Retinal pigment epithelial cell (primary cell): ENCODE measurements at regions not wholly inside any gene's neighbourhood (a gene's known extent, or its start where the extent isn't known, plus 50 kb on each side); places are given as distances from the start of the nearest gene placed in this dataset.

Source experiments
- DNase-seq: peaks from one replicate; pipeline ENCODE4 v3.0.0-alpha.2; 2010; ENCODE audit warnings: low read depth
- H3K4me3 ChIP-seq: 2 replicates; pipeline ENCODE4 v1.5.1; 2011; ENCODE audit warnings: mild to moderate bottlenecking, low read length, control low read depth, moderate library complexity
- CTCF ChIP-seq: conservative IDR thresholded peaks from 2 replicates; pipeline ENCODE4 v1.5.1; 2011; ENCODE audit warnings: low read depth, low read length, control low read depth, inconsistent platforms

DNA sequence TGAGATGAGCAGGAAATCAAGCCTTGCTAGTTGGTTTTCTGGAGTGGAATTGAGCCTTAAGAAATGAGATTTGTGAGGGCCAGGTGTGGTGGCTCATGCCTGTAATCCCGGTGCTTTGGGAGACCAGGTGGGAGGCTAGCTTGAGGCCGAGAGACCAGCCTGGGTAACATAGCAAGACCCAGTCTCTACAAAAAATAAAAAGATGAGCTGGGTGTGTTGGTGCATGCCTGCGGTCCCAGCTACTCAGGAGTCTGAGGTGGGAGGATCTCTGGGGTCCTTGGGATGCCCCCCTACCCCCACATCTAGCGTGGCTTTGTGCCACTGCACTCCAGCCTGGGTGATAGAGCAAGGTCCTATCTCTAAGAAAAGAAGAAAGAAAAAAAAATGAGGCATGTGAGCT is 104.2 kb upstream of the RTL1 start:
- TF ChIP-seq CTCF: no peak
- no peak for DNase-seq
- H3K4me3 ChIP-seq: no peak overlapping the region

- TF ChIP-seq CTCF: no peak
- DNase-seq: no peak
- H3K4me3 ChIP-seq: no peak overlapping the region
These were observed 104.7 kb upstream of the RTL1 start for GRCh38 chr14:101008196-101008595.

GRCh38 chr14:101008631-101009336 is 105.3 kb upstream of the RTL1 start:
- no peak overlapping the region for H3K4me3 ChIP-seq
- TF ChIP-seq CTCF: no peak
- no peak for DNase-seq

DNA sequence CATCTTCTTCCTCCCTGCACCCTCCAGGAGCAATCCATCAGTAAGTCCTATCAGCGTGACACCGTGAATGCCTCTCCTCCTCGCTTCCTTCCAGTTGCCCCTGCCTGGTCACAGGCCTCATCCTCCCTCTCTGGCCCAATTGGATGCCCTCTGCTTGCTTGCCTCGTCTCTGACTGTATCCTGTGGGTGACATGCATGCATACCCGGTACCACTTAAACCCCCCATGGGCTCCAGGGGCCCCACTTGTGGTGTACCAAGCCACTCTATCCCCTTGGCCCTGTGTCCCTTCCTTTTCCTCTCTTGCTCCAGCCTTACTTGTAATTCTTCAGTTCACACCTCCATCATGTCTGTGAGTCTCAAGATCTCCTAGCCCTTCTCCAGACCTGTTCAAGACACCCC is 106.0 kb upstream of the RTL1 start:
- no peak for DNase-seq
- TF ChIP-seq CTCF: no peak
- H3K4me3 ChIP-seq: no peak overlapping the region

- H3K4me3 ChIP-seq: no peak overlapping the region
- no peak for TF ChIP-seq CTCF
- no peak for DNase-seq
These were observed 106.8 kb upstream of the RTL1 start for GRCh38 chr14:101010293-101010692.

- no peak for DNase-seq
These were observed 107.3 kb upstream of the RTL1 start for GRCh38 chr14:101010835-101011234.

More at GRCh38 chr14:101010835-101011234, 107.3 kb upstream of the RTL1 start:
- TF ChIP-seq CTCF: no peak
- H3K4me3 ChIP-seq: no peak overlapping the region
